HUES64 (cell line): ENCODE measurements at regions not wholly inside any gene's neighbourhood (a gene's known extent, or its start where the extent isn't known, plus 50 kb on each side); places are given as distances from the start of the nearest gene placed in this dataset.

Experiments
- H3K27ac ChIP-seq: 2 replicates; pipeline ENCODE4 v1.7.0; 2013; ENCODE audit warnings: low read depth, low read length, inconsistent platforms
- H3K27me3 ChIP-seq: 2 replicates; pipeline ENCODE4 v1.6.1; 2013; ENCODE audit warnings: mild to moderate bottlenecking, low read length; ENCODE audit not compliant: insufficient read depth
- H3K36me3 ChIP-seq: 2 replicates; pipeline ENCODE4 v1.6.1; 2013; ENCODE audit warnings: mild to moderate bottlenecking, low read length; ENCODE audit not compliant: insufficient read depth
- H3K4me1 ChIP-seq: 2 replicates; pipeline ENCODE4 v1.6.1; 2013; ENCODE audit warnings: mild to moderate bottlenecking, low read length, moderate library complexity; ENCODE audit not compliant: insufficient read depth
- H3K4me3 ChIP-seq: 2 replicates; pipeline ENCODE4 v1.5.1; 2013; ENCODE audit warnings: mild to moderate bottlenecking, low read length, moderate library complexity
- H3K9ac ChIP-seq: 2 replicates; pipeline ENCODE4 v1.6.1; 2013; ENCODE audit warnings: mild to moderate bottlenecking, low read depth, low read length
- H3K9me3 ChIP-seq: 2 replicates; pipeline ENCODE4 v1.6.1; 2013; ENCODE audit warnings: low read depth, low read length; ENCODE audit not compliant: insufficient read depth
- WGBS: fragments of 150-250, 120-280 bp; methylation state at CpG from one replicate; pipeline ENCODE4 v1.1.7; 2013; ENCODE audit warnings: missing lambda C conversion rate; 5-methylcytosine and 5-hydroxymethylcytosine counted together

GRCh38 chr11:129279326-129280026, 87.4 kb upstream of the ARHGAP32 start:
- peak overlapping the region; percentile 75 for H3K9ac ChIP-seq
- peaks cover 60% of the 10 kb centered on the region for H3K4me1 ChIP-seq

GRCh38 chr11:129278586-129279319, 86.6 kb upstream of the ARHGAP32 start:
- H3K27ac ChIP-seq: no peak overlapping the region; the same call in 1 of the 2 replicates
- H3K9ac ChIP-seq: peak overlapping the region; percentile 74
- peak overlapping the region; percentile 83 for H3K4me3 ChIP-seq
- no peaks in the 10 kb centered on the region for H3K36me3 ChIP-seq
- peaks cover 58% of the 10 kb centered on the region for H3K4me1 ChIP-seq
- H3K27me3 ChIP-seq: peaks cover 22% of the 10 kb centered on the region
- WGBS: under 1% methylated on average over 102 of the region's 109 CpGs
- H3K9me3 ChIP-seq: no peaks in the 10 kb centered on the region

More at GRCh38 chr11:129279326-129280026, 87.4 kb upstream of the ARHGAP32 start:
- no peaks in the 10 kb centered on the region for H3K36me3 ChIP-seq
- no peaks in the 10 kb centered on the region for H3K9me3 ChIP-seq
- H3K4me3 ChIP-seq: peak overlapping the region; percentile 83
- under 1% methylated on average over 103 of the region's 103 CpGs for WGBS
- H3K27me3 ChIP-seq: peaks cover 22% of the 10 kb centered on the region
- no peak overlapping the region for H3K27ac ChIP-seq

GRCh38 chr11:129277198-129277843, 85.2 kb upstream of the ARHGAP32 start:
- H3K9ac ChIP-seq: no peak overlapping the region
- H3K4me3 ChIP-seq: peak overlapping the region; percentile 83; the same call in 1 of the 2 replicates
- no peak overlapping the region for H3K27ac ChIP-seq
- H3K36me3 ChIP-seq: no peaks in the 10 kb centered on the region
- 84% methylated on average over 8 of the region's 8 CpGs for WGBS
- H3K4me1 ChIP-seq: peaks cover 45% of the 10 kb centered on the region
- peaks cover 22% of the 10 kb centered on the region for H3K27me3 ChIP-seq
- no peaks in the 10 kb centered on the region for H3K9me3 ChIP-seq

- 94% methylated on average over 3 of the region's 3 CpGs for WGBS
- H3K27ac ChIP-seq: no peak overlapping the region
- H3K9me3 ChIP-seq: no peaks in the 10 kb centered on the region
- H3K36me3 ChIP-seq: no peaks in the 10 kb centered on the region
- H3K4me3 ChIP-seq: no peak overlapping the region
- H3K4me1 ChIP-seq: peaks cover 39% of the 10 kb centered on the region
- H3K9ac ChIP-seq: no peak overlapping the region
- peaks cover 20% of the 10 kb centered on the region for H3K27me3 ChIP-seq
Measured at GRCh38 chr11:129275828-129276227, 83.7 kb upstream of the ARHGAP32 start.

- Histone ChIP-seq H3K9ac (no peak overlapping the region), H3K4me1 (peaks cover 30% of the 10 kb centered on the region), H3K27ac (no peak overlapping the region), H3K36me3 (no peaks in the 10 kb centered on the region), H3K27me3 (peaks cover 10% of the 10 kb centered on the region), H3K9me3 (no peaks in the 10 kb centered on the region), H3K4me3 (no peak overlapping the region)
- WGBS: 89% methylated on average over 5 of the region's 5 CpGs
Measured at GRCh38 chr11:129273944-129274711, 82.0 kb upstream of the ARHGAP32 start.

GRCh38 chr11:129273322-129273721, 81.2 kb upstream of the ARHGAP32 start:
- Histone ChIP-seq H3K27ac (no peak overlapping the region), H3K9ac (no peak overlapping the region), H3K4me1 (peaks cover 34% of the 10 kb centered on the region), H3K9me3 (no peaks in the 10 kb centered on the region), H3K36me3 (no peaks in the 10 kb centered on the region), H3K4me3 (no peak overlapping the region), H3K27me3 (peaks cover 8% of the 10 kb centered on the region)

GRCh38 chr11:129271030-129271429, 78.9 kb upstream of the ARHGAP32 start:
- Histone ChIP-seq H3K36me3 (no peaks in the 10 kb centered on the region), H3K9ac (no peak overlapping the region), H3K27me3 (no peaks in the 10 kb centered on the region), H3K4me3 (no peak overlapping the region), H3K27ac (no peak overlapping the region), H3K4me1 (peaks cover 26% of the 10 kb centered on the region), H3K9me3 (no peaks in the 10 kb centered on the region)
- 81% methylated on average over 9 of the region's 9 CpGs for WGBS

GRCh38 chr11:129270446-129270845, 78.3 kb upstream of the ARHGAP32 start:
- H3K4me1 ChIP-seq: peaks cover 26% of the 10 kb centered on the region
- no peak overlapping the region for H3K4me3 ChIP-seq
- no peaks in the 10 kb centered on the region for H3K27me3 ChIP-seq
- no peaks in the 10 kb centered on the region for H3K9me3 ChIP-seq
- H3K27ac ChIP-seq: no peak overlapping the region
- H3K36me3 ChIP-seq: no peaks in the 10 kb centered on the region
- H3K9ac ChIP-seq: no peak overlapping the region
- 79% methylated on average over 4 of the region's 4 CpGs for WGBS

GRCh38 chr11:129268371-129268770, 76.2 kb upstream of the ARHGAP32 start:
- Histone ChIP-seq H3K27me3 (no peaks in the 10 kb centered on the region), H3K4me1 (peaks cover 22% of the 10 kb centered on the region), H3K36me3 (no peaks in the 10 kb centered on the region), H3K27ac (no peak overlapping the region), H3K4me3 (no peak overlapping the region), H3K9me3 (no peaks in the 10 kb centered on the region), H3K9ac (no peak overlapping the region)
- 90% methylated on average over 3 of the region's 3 CpGs for WGBS

GRCh38 chr11:129267716-129268115, 75.6 kb upstream of the ARHGAP32 start:
- peaks cover 22% of the 10 kb centered on the region for H3K4me1 ChIP-seq
- no peaks in the 10 kb centered on the region for H3K9me3 ChIP-seq
- H3K4me3 ChIP-seq: no peak overlapping the region
- H3K27ac ChIP-seq: no peak overlapping the region
- H3K27me3 ChIP-seq: no peaks in the 10 kb centered on the region
- H3K36me3 ChIP-seq: no peaks in the 10 kb centered on the region
- no peak overlapping the region for H3K9ac ChIP-seq
- no CpG with 5 or more reads among the region's 3 CpGs for WGBS
